GM23338 (cell line): ENCODE measurements at regions not wholly inside any gene's neighbourhood (a gene's known extent, or its start where the extent isn't known, plus 50 kb on each side); places are given as distances from the start of the nearest gene placed in this dataset.

Experiments used
- NANOG ChIP-seq: IDR thresholded peaks from 2 replicates; pipeline ENCODE4 v1.6.1; 2016; ENCODE audit warnings: antibody characterized with exemption, borderline replicate concordance
- ZNF331 ChIP-seq: fragments of 250-450 bp; sonication (Bioruptor Pico); IDR thresholded peaks from 2 replicates; pipeline ENCODE4 v1.5.0; 2020; ENCODE audit warnings: low read depth, mild to moderate bottlenecking, moderate library complexity
- TF ChIP-seq, protein P1 (sequence below): fragments of 250-450 bp; sonication (Bioruptor Pico); IDR thresholded peaks from 2 replicates; pipeline ENCODE4 v1.5.0; 2020; ENCODE audit warnings: mild to moderate bottlenecking, moderate library complexity
- TF ChIP-seq, protein P2 (sequence below): IDR thresholded peaks from one replicate; pipeline ENCODE4 v1.6.1; 2018; ENCODE audit warnings: antibody characterized with exemption; ENCODE audit not compliant: unreplicated experiment
- TF ChIP-seq, protein P3 (sequence below): IDR thresholded peaks from 2 replicates; pipeline ENCODE4 v1.6.1; 2016; ENCODE audit warnings: antibody characterized with exemption

DNA sequence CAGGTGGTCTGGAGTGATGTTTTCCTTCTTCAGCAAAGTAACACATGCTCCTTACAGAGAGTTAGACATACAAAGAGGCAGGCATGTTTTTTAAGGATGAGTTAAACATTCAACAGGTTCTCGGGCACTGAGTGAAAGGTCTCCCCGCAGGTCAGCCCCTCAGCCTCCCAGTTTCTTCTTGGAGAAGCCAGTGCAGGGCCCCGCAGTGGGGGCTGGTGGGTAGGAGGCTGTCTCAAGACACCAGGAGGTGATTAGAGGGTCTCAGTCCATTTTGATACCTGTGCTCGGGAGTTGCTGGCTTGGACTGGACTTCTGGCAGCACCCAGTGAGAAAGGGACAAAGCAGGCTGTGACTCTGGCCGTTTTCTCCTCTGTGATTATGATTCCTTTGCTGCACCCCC lies 78.6 kb upstream of the ZNF479 start (continued):
- TF ChIP-seq, protein P1, sequence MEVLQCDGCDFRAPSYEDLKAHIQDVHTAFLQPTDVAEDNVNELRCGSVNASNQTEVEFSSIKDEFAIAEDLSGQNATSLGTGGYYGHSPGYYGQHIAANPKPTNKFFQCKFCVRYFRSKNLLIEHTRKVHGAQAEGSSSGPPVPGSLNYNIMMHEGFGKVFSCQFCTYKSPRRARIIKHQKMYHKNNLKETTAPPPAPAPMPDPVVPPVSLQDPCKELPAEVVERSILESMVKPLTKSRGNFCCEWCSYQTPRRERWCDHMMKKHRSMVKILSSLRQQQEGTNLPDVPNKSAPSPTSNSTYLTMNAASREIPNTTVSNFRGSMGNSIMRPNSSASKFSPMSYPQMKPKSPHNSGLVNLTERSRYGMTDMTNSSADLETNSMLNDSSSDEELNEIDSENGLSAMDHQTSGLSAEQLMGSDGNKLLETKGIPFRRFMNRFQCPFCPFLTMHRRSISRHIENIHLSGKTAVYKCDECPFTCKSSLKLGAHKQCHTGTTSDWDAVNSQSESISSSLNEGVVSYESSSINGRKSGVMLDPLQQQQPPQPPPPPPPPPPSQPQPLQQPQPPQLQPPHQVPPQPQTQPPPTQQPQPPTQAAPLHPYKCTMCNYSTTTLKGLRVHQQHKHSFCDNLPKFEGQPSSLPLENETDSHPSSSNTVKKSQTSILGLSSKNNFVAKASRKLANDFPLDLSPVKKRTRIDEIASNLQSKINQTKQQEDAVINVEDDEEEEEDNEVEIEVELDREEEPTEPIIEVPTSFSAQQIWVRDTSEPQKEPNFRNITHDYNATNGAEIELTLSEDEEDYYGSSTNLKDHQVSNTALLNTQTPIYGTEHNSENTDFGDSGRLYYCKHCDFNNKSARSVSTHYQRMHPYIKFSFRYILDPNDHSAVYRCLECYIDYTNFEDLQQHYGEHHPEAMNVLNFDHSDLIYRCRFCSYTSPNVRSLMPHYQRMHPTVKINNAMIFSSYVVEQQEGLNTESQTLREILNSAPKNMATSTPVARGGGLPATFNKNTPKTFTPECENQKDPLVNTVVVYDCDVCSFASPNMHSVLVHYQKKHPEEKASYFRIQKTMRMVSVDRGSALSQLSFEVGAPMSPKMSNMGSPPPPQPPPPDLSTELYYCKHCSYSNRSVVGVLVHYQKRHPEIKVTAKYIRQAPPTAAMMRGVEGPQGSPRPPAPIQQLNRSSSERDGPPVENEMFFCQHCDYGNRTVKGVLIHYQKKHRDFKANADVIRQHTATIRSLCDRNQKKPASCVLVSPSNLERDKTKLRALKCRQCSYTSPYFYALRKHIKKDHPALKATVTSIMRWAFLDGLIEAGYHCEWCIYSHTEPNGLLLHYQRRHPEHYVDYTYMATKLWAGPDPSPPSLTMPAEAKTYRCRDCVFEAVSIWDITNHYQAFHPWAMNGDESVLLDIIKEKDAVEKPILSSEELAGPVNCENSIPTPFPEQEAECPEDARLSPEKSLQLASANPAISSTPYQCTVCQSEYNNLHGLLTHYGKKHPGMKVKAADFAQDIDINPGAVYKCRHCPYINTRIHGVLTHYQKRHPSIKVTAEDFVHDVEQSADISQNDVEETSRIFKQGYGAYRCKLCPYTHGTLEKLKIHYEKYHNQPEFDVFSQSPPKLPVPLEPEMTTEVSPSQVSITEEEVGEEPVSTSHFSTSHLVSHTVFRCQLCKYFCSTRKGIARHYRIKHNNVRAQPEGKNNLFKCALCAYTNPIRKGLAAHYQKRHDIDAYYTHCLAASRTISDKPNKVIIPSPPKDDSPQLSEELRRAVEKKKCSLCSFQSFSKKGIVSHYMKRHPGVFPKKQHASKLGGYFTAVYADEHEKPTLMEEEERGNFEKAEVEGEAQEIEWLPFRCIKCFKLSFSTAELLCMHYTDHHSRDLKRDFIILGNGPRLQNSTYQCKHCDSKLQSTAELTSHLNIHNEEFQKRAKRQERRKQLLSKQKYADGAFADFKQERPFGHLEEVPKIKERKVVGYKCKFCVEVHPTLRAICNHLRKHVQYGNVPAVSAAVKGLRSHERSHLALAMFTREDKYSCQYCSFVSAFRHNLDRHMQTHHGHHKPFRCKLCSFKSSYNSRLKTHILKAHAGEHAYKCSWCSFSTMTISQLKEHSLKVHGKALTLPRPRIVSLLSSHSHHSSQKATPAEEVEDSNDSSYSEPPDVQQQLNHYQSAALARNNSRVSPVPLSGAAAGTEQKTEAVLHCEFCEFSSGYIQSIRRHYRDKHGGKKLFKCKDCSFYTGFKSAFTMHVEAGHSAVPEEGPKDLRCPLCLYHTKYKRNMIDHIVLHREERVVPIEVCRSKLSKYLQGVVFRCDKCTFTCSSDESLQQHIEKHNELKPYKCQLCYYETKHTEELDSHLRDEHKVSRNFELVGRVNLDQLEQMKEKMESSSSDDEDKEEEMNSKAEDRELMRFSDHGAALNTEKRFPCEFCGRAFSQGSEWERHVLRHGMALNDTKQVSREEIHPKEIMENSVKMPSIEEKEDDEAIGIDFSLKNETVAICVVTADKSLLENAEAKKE (CRISPR knock-in tag): no peak
- TF ChIP-seq ZNF331 (no peak), NANOG (no peak)
- TF ChIP-seq, protein P2, sequence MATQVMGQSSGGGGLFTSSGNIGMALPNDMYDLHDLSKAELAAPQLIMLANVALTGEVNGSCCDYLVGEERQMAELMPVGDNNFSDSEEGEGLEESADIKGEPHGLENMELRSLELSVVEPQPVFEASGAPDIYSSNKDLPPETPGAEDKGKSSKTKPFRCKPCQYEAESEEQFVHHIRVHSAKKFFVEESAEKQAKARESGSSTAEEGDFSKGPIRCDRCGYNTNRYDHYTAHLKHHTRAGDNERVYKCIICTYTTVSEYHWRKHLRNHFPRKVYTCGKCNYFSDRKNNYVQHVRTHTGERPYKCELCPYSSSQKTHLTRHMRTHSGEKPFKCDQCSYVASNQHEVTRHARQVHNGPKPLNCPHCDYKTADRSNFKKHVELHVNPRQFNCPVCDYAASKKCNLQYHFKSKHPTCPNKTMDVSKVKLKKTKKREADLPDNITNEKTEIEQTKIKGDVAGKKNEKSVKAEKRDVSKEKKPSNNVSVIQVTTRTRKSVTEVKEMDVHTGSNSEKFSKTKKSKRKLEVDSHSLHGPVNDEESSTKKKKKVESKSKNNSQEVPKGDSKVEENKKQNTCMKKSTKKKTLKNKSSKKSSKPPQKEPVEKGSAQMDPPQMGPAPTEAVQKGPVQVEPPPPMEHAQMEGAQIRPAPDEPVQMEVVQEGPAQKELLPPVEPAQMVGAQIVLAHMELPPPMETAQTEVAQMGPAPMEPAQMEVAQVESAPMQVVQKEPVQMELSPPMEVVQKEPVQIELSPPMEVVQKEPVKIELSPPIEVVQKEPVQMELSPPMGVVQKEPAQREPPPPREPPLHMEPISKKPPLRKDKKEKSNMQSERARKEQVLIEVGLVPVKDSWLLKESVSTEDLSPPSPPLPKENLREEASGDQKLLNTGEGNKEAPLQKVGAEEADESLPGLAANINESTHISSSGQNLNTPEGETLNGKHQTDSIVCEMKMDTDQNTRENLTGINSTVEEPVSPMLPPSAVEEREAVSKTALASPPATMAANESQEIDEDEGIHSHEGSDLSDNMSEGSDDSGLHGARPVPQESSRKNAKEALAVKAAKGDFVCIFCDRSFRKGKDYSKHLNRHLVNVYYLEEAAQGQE: no peak
- TF ChIP-seq, protein P3, sequence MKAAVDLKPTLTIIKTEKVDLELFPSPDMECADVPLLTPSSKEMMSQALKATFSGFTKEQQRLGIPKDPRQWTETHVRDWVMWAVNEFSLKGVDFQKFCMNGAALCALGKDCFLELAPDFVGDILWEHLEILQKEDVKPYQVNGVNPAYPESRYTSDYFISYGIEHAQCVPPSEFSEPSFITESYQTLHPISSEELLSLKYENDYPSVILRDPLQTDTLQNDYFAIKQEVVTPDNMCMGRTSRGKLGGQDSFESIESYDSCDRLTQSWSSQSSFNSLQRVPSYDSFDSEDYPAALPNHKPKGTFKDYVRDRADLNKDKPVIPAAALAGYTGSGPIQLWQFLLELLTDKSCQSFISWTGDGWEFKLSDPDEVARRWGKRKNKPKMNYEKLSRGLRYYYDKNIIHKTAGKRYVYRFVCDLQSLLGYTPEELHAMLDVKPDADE: no peak
